ENCODE measurements at regions not wholly inside any gene's neighbourhood (a gene's known extent, or its start where the extent isn't known, plus 50 kb on each side); places are given as distances from the start of the nearest gene placed in this dataset.

- TF ChIP-seq EZH2 (IDR thresholded peaks at IDR 0.05; ENCODE audit: borderline replicate concordance, low read depth, low read length, poor library complexity, severe bottlenecking) (no peak), CTCF (conservative IDR thresholded peaks at IDR 0.05; ENCODE audit: low read depth, low read length) (no peak)
Observed at GRCh38 chr2:67950018-67950417, 112.8 kb downstream of the C1D start.
